ENCODE measurements at regions not wholly inside any gene's neighbourhood (a gene's known extent, or its start where the extent isn't known, plus 50 kb on each side); places are given as distances from the start of the nearest gene placed in this dataset.
A peak's percentile ranks its signal among the peaks of the same experiment; 100 is the strongest.

DNA sequence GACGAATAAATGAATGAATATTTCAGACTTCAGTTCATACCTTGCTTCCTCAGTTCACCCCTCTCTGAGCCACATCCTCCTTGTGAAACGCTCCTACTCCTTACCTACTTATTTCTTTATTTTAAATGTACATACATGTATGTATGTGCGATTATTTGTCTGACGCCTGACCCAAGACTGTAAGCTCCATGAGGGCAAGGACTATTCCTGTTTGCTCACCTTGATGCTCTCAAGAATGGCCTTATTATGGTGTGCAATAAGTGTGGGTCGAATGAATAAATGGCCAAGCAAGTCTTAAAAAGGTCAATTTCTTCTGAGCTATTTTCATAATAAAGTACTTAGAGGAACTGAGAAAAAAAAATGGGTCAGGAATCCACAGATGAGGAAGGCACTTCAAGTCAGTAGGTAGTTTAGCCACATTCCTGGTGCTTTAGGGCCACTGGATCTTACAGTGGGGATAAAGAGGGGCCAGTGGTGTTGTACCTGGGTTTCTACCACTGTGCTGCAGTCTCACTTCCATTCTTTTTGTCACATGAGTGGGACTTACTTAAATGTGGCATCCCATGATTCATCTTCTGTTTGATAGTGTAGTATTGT, 74.7 kb downstream of the SDC1 start:
- no peak for DNase-seq

DNA sequence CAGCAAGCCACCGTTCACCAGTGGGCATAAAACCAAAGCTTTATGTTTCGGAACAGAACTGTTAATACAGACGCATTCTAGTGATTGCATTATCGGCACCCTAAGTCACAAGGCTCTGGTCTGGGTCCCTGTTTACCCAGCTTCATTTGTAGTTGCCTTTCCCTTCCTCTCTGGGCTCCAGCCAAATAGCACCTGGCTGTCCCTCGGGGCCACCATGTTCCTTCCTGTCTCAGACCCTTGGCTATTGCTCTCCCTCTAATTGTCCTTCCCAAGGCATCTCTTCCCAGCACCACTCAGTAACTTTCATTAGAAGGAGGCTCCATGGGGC, 75.3 kb downstream of the SDC1 start:
- no peak for DNase-seq

DNA sequence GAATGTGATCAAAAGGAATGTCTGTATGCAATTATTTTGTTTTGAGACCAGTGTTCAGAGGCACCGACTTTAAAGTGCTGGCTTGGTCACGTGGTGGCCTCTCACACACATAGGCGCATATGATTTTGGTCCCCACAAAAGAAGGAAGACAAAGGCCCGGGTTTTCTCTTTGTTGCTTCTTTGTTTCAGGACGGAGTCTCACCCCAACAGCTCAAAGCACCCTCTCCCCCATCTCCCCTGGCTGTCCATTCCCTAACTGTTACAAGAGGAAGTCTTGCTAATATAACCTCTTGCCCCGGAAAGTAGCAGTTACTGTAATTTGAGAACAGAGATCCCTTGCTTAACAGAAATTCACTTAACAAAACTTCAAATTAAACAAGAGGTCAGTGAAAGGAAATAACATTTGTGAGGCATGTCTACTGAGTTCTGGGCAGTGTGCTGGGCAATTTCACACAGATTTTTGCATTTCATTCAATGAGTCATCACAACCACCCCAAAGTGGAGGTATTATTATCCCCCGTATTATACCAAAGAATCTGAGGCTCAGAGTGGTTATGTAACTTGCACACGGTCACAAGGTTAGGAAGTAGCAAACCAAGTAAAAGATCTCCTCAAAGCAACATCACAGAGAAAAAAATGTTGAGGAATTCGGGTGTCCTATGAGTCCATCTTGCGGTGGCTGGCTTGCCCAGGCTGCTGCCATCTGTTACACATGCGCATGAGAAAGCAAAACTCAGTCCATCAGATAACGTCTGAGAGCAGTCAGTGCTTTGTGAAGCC, 75.8 kb downstream of the SDC1 start:
- DNase-seq, result no peak

DNA sequence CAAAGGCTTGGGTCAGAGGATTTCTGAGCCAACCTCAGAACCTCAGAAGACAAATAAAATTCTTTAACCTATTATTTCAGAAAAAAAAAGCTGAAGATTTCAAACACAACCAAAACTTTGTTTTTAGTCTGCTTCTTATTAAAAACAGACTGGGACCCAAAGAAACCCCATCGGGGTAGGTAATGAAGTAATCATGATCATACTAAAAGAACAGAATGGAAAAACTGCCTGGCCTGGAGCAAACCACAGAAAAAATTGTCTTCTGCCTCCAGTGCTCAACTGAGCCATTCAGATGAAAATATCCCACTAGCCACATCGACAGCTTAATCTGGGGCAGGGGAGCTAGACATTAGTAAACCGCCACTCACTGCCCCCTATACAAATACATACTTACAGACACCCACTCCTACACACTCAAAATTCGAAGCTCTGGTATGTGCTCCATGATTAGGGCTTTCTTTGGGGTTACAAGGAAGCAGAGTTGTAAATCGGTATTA, 76.5 kb downstream of the SDC1 start:
- DNase-seq, result no peak

DNA sequence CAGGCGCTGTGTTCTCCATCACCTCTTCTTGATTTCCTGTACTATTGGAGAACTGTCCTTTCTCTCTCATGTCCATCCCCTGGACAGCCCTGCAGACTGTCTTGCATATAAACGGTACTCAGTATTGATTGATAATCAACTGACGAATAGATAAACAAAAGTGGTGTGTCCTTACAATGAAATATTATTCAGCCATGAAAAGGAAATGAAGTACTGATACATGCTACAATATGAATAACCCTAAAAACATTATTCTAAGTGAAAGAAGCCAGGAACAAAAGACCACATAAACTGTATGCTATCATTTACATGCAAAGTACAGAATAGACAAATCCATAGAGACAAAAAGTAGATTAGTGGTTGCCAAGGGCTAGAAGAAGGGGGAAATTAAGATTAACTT, 77.6 kb downstream of the SDC1 start:
- DNase-seq, result no peak

DNA sequence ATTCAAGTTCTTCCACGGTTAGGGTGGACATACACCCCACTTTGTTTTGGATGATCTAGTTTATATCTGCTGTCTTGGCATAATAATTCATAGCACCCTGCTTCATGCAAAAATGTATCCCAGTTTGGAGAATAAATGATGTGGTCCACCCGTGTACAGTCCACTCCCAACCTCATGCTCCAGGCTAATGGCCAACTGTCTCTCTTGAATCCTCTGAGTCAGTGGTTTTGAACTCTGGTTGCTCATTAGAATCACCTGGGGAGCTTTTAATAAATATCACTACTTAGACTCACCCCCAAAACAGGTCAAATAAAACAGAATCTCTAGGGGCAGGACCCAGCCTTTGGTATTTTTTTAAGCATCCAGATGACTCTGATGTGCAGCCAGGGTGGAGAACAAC, 78.5 kb downstream of the SDC1 start:
- no peak for DNase-seq

DNA sequence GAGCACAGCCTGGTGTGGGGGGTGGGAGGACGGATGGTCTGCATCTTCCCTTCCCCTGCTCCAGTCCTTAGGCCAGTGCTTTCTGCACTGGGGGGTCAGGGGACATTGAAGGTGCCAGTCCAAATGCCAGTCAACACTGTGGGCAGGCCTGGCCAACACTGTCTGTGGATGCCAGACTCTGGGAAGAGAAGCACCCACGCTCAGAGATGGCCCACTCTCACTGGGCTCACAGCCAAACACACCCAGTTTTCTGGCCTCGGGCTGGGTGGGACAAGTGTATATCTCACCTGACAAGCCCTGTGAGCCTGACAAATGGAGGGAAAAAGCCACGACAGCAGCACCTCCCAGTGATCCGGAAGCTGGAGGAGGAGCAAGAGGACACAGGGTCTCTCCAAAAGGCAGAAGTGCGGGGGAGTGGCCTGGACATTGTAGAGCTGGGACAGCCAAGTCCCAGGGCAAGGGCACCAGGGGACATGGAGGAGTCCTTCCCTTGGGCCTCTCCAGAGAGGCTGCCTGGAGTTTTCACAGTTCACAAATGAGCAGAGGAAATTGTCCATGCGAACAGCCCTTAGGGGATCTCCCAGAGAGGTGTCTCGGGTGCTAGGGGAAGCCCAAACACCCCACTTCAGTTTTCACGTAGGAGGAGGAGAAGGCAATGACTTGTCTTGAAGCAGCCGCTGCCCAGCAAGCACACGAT, 79.3 kb downstream of the SDC1 start:
- DNase-seq, result peak; percentile 52

DNA sequence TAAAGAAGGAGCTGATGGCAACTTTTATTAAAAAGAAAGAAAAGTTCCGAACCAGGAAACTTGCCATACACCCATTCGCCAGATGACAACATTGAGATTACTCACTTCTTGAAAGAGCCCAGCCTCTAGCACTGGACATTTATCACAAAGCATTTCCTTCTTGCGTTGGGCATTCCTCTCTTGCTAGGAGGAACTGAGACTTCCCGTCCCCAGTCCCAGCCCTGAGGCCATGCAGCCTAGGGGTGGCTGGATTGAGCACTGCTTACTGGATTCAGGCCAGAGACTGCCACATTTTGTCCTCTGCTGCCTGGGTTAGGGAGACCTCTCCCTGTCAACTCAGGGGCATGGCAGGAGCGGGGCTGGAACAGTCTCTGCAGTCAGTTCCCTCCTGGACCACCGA, 80.1 kb downstream of the SDC1 start:
- no peak for DNase-seq

DNA sequence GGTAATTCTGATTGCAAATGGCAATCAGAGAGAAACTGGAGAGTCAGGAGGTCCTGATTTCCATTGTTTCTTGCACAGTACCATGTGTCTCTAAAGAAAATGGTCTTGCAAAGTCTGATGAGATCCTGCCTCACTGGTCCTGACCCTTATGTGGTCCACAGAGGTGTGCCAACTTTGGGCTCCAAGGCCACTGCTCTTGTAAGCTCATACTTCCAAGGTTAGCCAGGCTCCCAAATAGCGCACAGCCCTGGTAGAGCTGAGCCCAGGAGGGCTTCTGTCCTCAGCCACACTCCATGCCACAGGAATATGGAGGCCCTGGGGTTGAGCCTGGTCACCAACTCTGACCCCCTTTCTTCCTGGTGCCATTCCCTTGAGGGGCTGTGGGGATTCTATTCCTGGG, 80.7 kb downstream of the SDC1 start:
- DNase-seq, result no peak

DNA sequence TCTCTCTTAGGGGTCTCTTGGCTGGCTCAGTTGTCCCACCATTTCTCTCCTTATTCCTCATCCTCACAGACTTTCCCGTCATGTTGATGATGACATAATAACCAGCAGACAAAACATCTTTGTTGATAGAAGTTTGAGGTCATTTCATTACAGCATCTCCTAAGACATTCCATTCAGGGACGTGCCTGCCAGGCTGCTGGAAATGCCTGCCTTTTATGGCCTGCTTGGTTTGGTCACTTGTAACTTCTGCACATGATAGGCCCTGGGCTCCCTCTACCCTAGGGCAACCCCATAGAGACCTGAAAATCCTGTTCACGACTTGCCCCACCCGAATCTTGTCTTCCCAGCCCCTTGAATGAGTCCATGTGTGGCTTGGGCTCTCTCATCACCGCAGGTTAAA, 81.7 kb downstream of the SDC1 start:
- no peak for DNase-seq

DNA sequence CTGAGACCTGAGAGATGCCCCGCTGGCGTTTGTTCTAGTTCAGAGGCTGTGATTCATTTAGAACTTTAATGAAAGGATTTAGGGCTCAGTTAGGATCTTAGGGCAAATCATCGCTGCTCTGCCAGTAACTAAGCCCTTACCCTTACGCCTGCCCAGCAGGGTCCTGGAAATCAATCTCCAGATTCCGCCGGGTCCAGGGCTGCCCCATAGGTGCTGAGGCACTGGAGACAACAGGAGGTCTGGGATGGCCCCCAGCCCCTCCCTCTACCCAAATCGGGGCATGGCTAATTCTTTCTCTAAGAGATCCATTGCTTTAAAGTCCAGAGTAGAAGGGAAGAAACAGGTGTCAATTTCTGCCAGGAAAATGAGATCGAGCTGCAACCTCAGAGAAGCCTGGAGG, 83.1 kb downstream of the SDC1 start:
- DNase-seq, result no peak

DNA sequence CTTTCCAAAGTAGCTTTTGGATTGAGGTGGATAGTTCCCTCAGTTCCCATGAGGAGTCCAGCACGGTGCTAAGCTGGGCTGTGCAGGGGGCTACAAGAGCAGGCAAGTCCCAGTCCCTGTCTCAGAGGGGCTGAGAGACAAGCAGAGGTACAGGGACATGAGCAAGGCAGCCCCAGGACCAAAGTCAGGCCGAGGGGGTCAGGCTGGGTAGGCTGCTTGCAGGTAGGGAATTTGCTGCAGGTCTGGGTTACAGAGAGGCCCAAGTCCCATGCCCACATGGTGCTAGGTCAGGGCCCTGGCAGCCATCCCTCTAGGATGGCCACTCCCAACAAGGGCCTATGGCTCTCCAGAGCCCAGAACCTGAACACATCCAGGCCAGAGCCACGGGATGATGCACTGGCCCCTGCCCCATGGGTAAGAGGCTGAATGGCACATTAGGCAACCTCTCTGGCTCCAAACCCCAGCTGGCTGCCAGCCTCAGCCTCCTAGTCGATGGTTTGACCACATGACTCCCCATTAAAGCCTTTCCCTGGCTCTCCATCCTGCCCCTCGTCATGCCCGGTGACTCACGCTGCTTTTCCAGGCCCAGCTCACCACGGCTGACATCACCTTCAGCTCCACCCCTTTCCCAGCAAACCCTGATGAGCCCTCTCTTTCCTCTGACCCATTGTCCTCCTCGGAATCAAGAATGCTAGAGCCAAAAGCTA, 83.7 kb downstream of the SDC1 start:
- DNase-seq, result no peak

DNA sequence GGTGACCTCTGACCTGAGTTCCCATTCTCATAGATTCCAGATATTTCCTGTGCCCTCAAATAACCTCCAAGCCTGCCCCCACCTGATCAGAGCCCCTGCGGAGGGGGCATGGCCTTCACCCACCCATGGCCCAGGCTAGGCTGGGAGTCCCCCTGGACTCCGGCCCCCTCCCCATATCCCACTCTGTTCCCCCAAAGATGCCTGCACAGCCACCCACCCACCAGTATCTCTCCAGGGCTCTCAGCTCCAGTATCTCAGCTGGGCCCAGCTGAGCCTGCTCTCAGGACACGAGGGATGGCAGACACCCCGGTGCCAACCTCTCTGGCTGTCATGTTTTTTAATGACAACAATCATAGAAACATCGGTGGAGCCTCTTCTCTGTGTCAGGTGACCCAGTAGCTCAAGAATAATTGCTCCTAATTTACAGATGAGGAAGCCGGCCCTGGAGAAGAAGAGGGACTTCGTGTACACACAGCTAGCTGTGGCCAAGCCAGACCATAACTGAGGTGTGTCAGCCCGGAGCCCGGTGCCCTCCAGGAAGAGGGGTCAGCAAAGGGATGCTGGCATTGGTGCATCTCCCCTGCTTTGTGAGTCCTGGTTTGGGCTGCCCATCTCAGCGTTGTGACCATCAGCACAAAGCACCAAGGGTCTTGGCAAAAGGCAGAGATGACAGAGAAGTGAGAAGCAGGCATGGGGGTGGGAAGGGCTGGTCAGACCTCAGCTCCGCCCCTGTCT, 84.4 kb downstream of the SDC1 start:
- no peak for DNase-seq

DNA sequence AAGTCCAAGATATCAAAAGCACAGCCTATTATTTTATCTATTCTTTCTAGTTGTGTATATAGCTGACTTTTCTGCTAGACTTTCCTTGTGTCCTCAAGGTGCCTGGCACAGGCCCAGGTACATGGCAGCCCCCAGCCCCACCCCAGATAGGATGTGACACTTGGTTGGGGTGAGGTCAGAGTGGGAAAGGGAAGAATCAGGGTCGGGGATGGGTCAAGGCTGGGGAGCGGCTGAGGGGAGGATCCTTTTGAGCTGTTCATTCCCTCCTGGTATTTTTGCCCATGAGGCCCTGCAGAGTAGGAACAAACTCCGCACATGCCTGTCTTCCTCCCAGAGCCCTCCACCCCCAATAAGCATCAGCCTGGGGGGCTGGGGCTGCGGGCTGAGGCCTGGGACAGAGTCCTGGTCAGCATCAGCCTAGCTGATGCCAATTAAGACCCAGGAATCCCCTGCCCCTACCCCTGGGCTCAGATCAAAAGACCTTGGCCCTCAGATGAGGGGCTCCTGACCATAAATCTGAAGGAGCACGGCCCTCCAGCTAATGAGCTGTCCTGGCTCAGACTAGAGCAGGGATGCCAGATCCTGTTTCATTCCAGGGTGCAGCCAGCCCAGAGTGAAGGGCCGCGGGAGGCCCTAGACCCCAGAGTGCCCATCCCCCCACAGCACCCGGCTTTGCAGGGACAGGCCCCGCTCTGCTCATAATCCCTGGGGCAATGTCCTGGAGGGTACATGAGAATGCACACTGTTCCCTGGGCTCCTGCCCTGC, 85.3 kb downstream of the SDC1 start:
- peak; percentile 52 for DNase-seq

DNA sequence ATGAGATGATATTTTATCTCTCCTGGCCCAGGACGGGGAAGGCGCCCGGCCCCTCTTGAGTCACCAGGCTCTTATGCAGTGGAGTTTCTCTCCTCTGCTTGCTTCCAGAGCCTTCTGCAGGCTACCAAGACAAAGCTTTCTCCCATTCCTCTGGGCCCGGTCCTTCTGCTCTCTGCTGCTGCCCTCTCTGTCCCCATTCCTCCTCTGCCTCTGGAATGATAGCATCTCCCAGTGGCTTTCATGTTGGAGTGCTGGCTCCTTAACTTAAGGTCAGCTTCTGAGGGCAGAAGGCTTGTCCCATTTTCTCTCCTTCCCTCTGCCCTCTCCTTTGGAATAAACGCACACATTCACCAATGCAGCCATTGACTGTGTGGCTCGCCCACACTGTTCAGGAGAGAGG, 86.2 kb downstream of the SDC1 start:
- DNase-seq, result no peak

DNA sequence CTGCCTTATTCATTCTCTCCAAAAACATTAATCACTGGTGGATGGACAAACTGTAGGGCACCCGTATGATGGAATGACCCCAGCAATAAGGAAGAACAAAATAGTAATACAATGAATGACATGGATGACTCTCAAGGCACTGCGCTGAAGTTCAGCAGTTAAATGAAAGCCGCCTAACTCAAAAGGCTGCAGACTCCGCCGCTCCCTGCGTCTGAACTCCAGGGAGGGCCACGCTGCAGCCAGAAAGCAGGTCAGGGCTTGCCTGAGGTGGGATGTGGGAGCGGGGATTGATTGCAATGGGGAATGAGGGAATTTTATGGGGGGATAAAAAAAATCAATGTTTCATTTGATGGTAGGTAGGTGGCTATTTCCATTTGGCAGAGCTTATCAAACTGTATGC, 86.5 kb upstream of the LAPTM4A start:
- DNase-seq, result no peak

DNA sequence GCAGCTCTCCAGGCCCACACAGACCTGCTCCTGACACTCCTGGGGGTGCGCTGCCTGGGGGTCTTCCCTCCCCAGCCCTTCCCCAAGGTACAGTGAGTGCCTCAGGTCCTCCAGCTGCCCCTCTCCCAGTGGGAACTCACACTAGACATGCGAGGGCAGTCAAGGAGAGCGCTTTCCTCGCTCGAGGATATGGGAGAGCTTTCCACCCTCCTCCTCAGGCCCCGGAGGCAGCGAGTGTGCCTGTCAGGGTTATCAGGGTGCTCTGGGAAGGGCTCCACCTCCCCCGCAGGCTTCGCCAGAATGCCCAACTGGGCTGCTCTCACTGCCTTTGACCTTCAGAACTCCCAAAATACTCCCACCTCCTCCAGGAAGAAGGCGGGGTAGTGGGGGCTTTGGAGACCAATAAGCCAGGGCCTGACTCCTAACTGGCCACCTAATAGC, 85.7 kb upstream of the LAPTM4A start:
- DNase-seq, result no peak

DNA sequence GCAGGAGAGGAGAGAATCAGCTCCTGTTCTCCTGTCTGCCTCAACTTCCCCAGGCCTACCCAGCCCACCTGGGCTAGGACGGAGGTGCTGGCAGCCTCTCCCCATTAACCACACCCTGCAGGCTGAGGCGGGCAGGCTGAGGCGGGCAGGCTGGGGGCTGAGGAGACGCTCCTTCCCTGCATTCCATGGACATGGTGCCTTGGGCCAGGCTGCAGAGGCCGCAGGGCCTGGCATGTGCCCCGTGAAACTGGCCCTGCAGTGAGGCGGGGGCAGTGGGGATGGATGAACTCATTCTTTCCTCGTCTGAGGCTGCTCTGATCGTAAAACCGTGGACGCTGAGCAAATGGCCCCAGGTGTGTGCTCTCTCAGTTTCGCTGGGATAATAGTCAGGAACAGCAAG, 84.7 kb upstream of the LAPTM4A start:
- no peak for DNase-seq

DNA sequence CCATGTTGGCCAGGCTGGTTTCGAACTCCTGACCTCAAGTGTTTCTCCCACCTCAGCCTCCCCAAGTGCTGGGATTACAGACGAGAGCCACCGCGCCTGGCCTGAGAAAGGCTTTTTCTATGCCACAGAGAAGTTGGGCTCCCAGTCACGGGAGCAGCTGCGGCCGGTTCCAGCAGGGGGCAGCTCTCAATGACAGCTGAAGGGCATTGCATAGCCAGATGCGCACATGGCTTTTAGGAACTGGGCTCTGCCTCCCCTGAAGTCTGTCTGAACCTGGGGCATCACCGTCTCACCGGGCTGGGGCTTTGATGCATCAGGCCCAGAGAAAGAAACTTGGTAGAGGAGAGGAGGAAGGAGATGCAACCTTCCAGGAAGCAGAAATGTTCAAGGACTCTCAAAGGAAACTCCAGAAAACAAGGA, 84.2 kb upstream of the LAPTM4A start:
- peak; percentile 66 for DNase-seq

DNA sequence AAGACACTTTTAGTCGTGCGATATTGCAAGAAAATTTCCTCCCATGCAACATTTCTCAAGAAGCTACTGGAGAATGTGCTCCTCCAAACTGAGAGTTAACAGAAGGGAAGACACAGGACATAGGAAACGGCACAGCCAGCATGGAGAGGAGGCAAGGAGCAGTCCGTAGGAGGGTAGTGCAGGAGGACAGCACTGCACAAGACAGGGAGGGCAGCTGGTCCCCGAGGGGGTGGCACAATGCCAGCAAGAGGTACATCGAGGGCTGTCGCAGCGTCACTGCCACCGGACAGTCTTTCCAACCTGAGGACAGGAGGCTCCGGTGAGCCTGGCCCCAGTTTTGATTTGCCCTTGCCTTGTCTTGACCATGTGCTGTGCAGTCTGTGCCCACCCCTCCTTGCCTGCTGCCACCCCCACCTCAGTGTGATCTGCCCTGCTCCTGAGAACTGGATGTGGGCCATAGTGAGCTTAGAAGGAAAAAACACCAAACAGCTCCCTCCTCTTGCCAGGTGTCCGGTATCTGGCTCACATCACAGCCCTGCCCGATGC, 81.6 kb upstream of the LAPTM4A start:
- DNase-seq, result no peak

Data from renal pelvis (tissue), 1 donor.